Trophoblast cell (in vitro differentiated cells and primary cell): ENCODE measurements at regions not wholly inside any gene's neighbourhood (a gene's known extent, or its start where the extent isn't known, plus 50 kb on each side); places are given as distances from the start of the nearest gene placed in this dataset.

Experiments
- DNase-seq, 2 donors: peaks; one replicate each; pipeline ENCODE4 v3.0.0-alpha.2; 2016
- H2AFZ ChIP-seq: 2 replicates; pipeline ENCODE4 v1.6.1; 2013; ENCODE audit warnings: low read length, moderate library complexity, mild to moderate bottlenecking; ENCODE audit not compliant: insufficient read depth, poor library complexity
- H2AK5ac ChIP-seq: 2 replicates; pipeline ENCODE4 v1.6.1; 2013; ENCODE audit warnings: mild to moderate bottlenecking, low read length
- H2BK120ac ChIP-seq: 2 replicates; pipeline ENCODE4 v1.6.1; 2013; ENCODE audit warnings: low read length, mild to moderate bottlenecking, moderate library complexity; ENCODE audit not compliant: insufficient read depth, poor library complexity
- H2BK12ac ChIP-seq: 2 replicates; pipeline ENCODE4 v1.6.1; 2013; ENCODE audit warnings: mild to moderate bottlenecking, low read length, moderate library complexity
- H2BK5ac ChIP-seq: 2 replicates; pipeline ENCODE4 v1.6.1; 2013; ENCODE audit warnings: low read length, low read depth, moderate library complexity, mild to moderate bottlenecking; ENCODE audit not compliant: poor library complexity
- H3K14ac ChIP-seq: 2 replicates; pipeline ENCODE4 v1.6.1; 2013; ENCODE audit warnings: mild to moderate bottlenecking, low read length
- H3K18ac ChIP-seq: 2 replicates; pipeline ENCODE4 v1.6.1; 2013; ENCODE audit warnings: mild to moderate bottlenecking, low read length
- H3K23ac ChIP-seq: 2 replicates; pipeline ENCODE4 v1.6.1; 2013; ENCODE audit warnings: low read length
- H3K27ac ChIP-seq: 2 replicates; pipeline ENCODE4 v1.5.1; 2013; ENCODE audit warnings: low read depth, mild to moderate bottlenecking, inconsistent platforms, low read length, moderate library complexity
- H3K27me3 ChIP-seq: 2 replicates; pipeline ENCODE4 v1.6.1; 2013; ENCODE audit warnings: inconsistent platforms, mild to moderate bottlenecking, low read length, moderate library complexity; ENCODE audit not compliant: insufficient read depth
- H3K36me3 ChIP-seq, 2 experiments: 1 replicate in 1 of 2; 2 replicates in 1 of 2; pipeline ENCODE4 v1.6.1; 2013; ENCODE audit warnings: low read length in 2 of 2, mild to moderate bottlenecking in 2 of 2, moderate library complexity in 1 of 2; ENCODE audit not compliant: insufficient read depth in 2 of 2, control insufficient read depth in 1 of 2
- H3K4ac ChIP-seq: 2 replicates; pipeline ENCODE4 v1.6.1; 2013; ENCODE audit warnings: low read depth, mild to moderate bottlenecking, low read length, moderate library complexity
- H3K4me1 ChIP-seq, 2 experiments: 1 replicate in 1 of 2; 2 replicates in 1 of 2; pipeline ENCODE4 v1.6.1; 2013; ENCODE audit warnings: low read length in 2 of 2, mild to moderate bottlenecking in 2 of 2, moderate library complexity in 1 of 2; ENCODE audit not compliant: insufficient read depth in 2 of 2, control insufficient read depth in 1 of 2
- H3K4me2 ChIP-seq: 2 replicates; pipeline ENCODE4 v1.6.1; 2013; ENCODE audit warnings: inconsistent platforms, mild to moderate bottlenecking, low read length, moderate library complexity
- H3K4me3 ChIP-seq: 2 replicates; pipeline ENCODE4 v1.5.1; 2013; ENCODE audit warnings: mild to moderate bottlenecking, low read depth, low read length, inconsistent platforms
- H3K79me1 ChIP-seq: one replicate; pipeline ENCODE4 v1.6.1; 2013; ENCODE audit warnings: low read length
- H3K79me2 ChIP-seq: 2 replicates; pipeline ENCODE4 v1.6.1; 2013; ENCODE audit warnings: low read length, mild to moderate bottlenecking; ENCODE audit not compliant: control insufficient read depth, insufficient read depth, poor library complexity
- H3K9ac ChIP-seq: 2 replicates; pipeline ENCODE4 v1.6.1; 2013; ENCODE audit warnings: mild to moderate bottlenecking, low read length
- H3K9me3 ChIP-seq: 2 replicates; pipeline ENCODE4 v1.6.1; 2013; ENCODE audit warnings: low read depth, mild to moderate bottlenecking, control low read depth, inconsistent platforms, low read length; ENCODE audit not compliant: insufficient read depth
- H4K12ac ChIP-seq: 2 replicates; pipeline ENCODE4 v1.6.1; 2013; ENCODE audit warnings: low read depth, mild to moderate bottlenecking, low read length, moderate library complexity
- H4K8ac ChIP-seq: 2 replicates; pipeline ENCODE4 v1.6.1; 2013; ENCODE audit warnings: low read depth, mild to moderate bottlenecking, low read length, moderate library complexity
- H4K91ac ChIP-seq: one replicate; pipeline ENCODE4 v1.6.1; 2013; ENCODE audit warnings: low read depth, mild to moderate bottlenecking, low read length, moderate library complexity
- WGBS: extraction: QIAGEN DNeasy Blood & Tissue Kit; methylation state at CpG from one replicate; pipeline ENCODE4 v1.1.7; 2013; ENCODE audit warnings: missing lambda C conversion rate; ENCODE audit not compliant: insufficient read length, insufficient coverage; ENCODE audit errors: extremely low coverage; 5-methylcytosine and 5-hydroxymethylcytosine counted together

DNA sequence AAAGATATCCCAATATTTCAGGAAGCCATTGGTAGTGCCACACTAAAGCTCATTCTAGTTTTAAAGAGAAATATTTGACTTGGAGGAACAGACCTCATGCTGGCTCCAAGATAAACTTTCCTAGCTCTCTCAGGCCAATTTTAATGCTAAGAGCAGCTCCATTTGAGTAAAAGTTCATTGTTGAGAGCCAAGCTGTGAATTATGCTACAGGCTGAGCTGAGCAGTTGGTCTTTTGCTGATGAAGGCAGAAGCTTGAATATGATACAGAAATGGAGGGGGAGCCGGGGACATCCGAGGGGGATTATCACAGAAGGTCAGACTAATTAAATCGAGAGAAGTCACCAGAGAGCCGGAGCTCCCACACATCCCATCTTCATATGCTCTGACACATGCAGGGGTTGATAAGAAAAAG is 175.7 kb upstream of the AUTS2 start:
- H3K4me3 ChIP-seq: no peak overlapping the region
- H3K79me2 ChIP-seq: no peaks in the 10 kb centered on the region
- H3K4me2 ChIP-seq: no peak overlapping the region
- H3K9me3 ChIP-seq: no peaks in the 10 kb centered on the region
- H3K27ac ChIP-seq: no peak overlapping the region
- no peak overlapping the region for H3K9ac ChIP-seq
- no peak overlapping the region for H2BK120ac ChIP-seq
- H4K91ac ChIP-seq: no peak overlapping the region
- no peaks in the 10 kb centered on the region for H3K79me1 ChIP-seq
- H4K8ac ChIP-seq: no peak overlapping the region
- no peak overlapping the region for H2BK12ac ChIP-seq
- H3K23ac ChIP-seq: no peak overlapping the region
- H3K27me3 ChIP-seq: no peaks in the 10 kb centered on the region
- no peak overlapping the region for H3K18ac ChIP-seq
- no peak overlapping the region for H2BK5ac ChIP-seq
- H3K36me3 ChIP-seq: no peaks in the 10 kb centered on the region
- no CpG with 5 or more reads among the region's 4 CpGs for WGBS
- H3K4ac ChIP-seq: no peak overlapping the region
- no peak overlapping the region for H3K14ac ChIP-seq
- H2AK5ac ChIP-seq: no peak overlapping the region
- no peak overlapping the region for H2AFZ ChIP-seq
- H4K12ac ChIP-seq: no peak overlapping the region
- H3K4me1 ChIP-seq: no peaks in the 10 kb centered on the region
- no peak for DNase-seq

DNA sequence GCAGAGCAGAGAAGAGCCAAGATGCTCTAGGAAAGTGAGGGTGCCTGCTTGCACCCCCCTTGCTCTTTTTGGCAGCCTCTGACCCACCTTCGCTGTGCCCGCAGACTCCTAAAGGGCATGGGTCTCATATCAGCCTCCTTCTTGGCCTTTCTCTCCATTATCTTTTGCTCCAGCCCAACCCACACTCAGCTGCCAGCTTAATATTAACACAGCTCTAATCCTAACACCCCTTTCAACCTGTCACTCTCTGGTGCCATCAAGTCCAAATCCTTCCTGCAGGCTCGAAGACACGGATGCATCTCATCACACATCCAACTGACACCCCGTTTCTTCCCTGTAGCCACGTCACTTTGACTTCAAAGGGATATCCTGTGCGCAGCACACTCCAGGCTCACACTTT is 171.6 kb upstream of the AUTS2 start:
- Histone ChIP-seq H2BK12ac (no peak overlapping the region), H3K79me2 (no peaks in the 10 kb centered on the region), H3K9me3 (no peaks in the 10 kb centered on the region), H3K14ac (no peak overlapping the region), H3K4me3 (no peak overlapping the region), H4K91ac (no peak overlapping the region), H3K4ac (no peak overlapping the region), H3K27me3 (no peaks in the 10 kb centered on the region), H2AFZ (no peak overlapping the region), H3K4me1 (no peaks in the 10 kb centered on the region), H2AK5ac (no peak overlapping the region), H3K18ac (no peak overlapping the region), H3K23ac (no peak overlapping the region), H3K27ac (no peak overlapping the region), H3K4me2 (no peak overlapping the region), H2BK5ac (no peak overlapping the region), H3K79me1 (no peaks in the 10 kb centered on the region), H2BK120ac (no peak overlapping the region), H4K8ac (no peak overlapping the region), H3K9ac (no peak overlapping the region), H3K36me3 (no peaks in the 10 kb centered on the region), H4K12ac (no peak overlapping the region)
- WGBS: no CpG with 5 or more reads among the region's 7 CpGs
- no peak for DNase-seq

DNA sequence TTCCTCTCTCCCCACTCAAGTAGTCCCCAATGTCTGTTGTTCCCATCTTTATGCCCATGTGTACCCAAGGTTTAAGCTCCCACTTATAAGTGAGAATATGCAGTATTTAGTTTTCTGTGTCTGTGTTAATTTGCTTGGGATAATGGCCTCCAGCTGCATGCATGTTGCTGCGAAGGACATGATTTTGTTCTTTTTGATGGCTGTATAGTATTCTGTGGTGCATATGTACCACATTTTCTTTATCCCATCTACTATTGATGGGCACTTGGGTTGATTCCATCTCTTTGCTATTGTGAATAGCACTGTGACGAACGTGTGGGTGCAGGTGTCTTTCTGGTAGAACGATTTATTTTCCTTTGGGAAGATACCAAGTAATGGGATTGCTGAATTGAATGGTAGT is 170.2 kb upstream of the AUTS2 start:
- Histone ChIP-seq H4K8ac (no peak overlapping the region), H4K12ac (no peak overlapping the region), H3K18ac (no peak overlapping the region), H3K79me1 (no peaks in the 10 kb centered on the region), H3K4me3 (no peak overlapping the region), H3K4ac (no peak overlapping the region), H3K9ac (no peak overlapping the region), H2AFZ (no peak overlapping the region), H3K23ac (no peak overlapping the region), H3K27ac (no peak overlapping the region), H3K79me2 (no peaks in the 10 kb centered on the region), H3K4me1 (no peaks in the 10 kb centered on the region), H4K91ac (no peak overlapping the region), H2BK120ac (no peak overlapping the region), H2BK5ac (no peak overlapping the region), H2AK5ac (no peak overlapping the region), H3K14ac (no peak overlapping the region), H3K4me2 (no peak overlapping the region), H3K9me3 (no peaks in the 10 kb centered on the region), H2BK12ac (no peak overlapping the region), H3K36me3 (no peaks in the 10 kb centered on the region), H3K27me3 (no peaks in the 10 kb centered on the region)
- no peak for DNase-seq
- no CpG with 5 or more reads among the region's 4 CpGs for WGBS

DNA sequence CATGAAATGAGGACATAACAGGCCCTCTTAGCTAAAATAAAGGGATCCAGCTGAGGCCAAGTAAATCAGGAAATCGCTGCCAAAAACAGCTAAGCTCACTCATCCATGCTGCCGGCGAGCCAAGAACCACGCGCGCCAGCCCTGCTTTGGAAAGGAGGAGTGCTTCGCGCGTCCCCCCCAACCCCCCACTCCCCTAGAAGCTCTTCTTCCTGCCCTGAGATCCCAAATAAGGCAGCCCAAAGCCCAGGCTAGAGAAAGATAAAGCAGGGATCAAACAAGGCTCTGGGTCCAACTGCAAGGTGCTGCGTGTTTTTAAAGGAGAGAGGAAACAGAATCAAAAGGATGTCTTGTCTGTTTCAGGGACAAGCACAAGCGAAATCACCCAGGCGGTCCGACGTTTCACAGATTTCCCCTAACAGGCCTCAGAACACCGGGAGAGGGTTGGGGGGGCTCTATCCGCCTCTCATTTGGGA is 168.3 kb upstream of the AUTS2 start:
- Histone ChIP-seq H3K27ac (no peak overlapping the region), H4K12ac (no peak overlapping the region), H3K4ac (no peak overlapping the region), H2AFZ (no peak overlapping the region), H2AK5ac (no peak overlapping the region), H3K27me3 (no peaks in the 10 kb centered on the region), H4K8ac (no peak overlapping the region), H3K79me2 (no peaks in the 10 kb centered on the region), H2BK120ac (no peak overlapping the region), H3K36me3 (no peaks in the 10 kb centered on the region), H3K79me1 (no peaks in the 10 kb centered on the region), H3K9me3 (no peaks in the 10 kb centered on the region), H3K4me2 (no peak overlapping the region), H3K4me3 (no peak overlapping the region), H3K9ac (no peak overlapping the region), H3K23ac (no peak overlapping the region), H3K14ac (no peak overlapping the region), H4K91ac (no peak overlapping the region), H2BK12ac (no peak overlapping the region), H3K4me1 (no peaks in the 10 kb centered on the region), H2BK5ac (no peak overlapping the region), H3K18ac (no peak overlapping the region)
- DNase-seq: no peak
- no CpG with 5 or more reads among the region's 16 CpGs for WGBS
